Bone marrow (tissue), 2 donors: ENCODE measurements at regions not wholly inside any gene's neighbourhood (a gene's known extent, or its start where the extent isn't known, plus 50 kb on each side); places are given as distances from the start of the nearest gene placed in this dataset.

ENCODE experiments used
- DNase-seq, 2 donors: peaks; one replicate each; lab custom pipeline; 2025; lab: John Stamatoyannopoulos, UW

DNA sequence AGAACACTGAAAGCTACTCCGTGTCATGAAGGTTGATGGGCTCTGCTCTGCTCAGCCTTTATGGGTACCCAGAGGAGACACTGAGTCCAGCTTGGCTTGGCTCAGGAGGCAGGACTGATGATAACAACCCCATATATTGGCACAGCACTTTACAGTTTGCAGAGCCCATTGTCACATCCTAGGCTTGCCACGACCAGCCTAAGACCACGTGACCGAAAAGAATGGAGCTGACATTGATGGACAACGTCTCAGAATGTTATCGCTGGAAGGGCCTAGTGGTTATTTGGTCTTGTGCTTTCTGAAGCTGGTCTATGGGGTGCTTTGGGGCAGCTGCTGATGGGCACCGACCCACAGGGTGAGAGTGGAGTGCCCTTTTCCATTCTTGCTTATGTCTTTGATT, 72.9 kb upstream of the RUNX3 start:
- no peak for DNase-seq

DNA sequence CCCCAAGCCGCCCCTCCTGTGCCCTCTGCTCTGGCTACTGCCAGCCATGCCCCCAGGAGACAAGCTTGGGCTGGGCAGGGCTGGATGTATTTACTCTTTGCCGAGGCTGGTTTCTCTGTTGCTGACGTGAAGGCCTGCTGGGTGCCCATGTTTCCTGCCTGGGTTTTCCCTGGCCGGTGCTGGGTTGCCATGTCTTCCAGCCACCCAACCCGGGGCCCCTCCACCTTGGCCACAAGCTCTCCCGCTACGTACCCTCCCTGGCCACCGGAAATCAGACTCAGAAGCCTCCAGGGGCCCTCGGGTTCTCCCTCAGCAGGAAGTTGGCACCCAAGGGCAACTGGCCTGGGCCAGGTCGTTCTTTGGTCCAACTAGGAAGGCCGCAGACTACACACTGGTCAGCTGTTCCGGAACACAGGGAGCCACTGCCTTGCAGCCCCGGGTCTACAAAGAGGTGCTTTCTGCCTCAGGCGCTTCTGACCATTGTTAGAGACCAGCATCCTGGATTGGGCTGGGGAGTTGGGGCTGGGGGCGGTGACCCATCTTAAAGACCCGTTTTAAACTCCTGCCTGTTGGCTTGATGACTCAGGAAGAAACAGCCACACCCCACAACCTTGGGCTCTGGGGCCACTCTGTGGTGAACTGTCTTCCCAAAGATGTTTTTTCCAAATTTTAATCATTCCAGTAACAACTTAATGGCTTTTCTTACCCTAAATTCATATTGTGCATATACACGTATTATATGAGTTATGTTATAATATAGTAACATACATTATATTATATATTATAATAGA, 71.2 kb upstream of the RUNX3 start:
- no peak for DNase-seq

DNA sequence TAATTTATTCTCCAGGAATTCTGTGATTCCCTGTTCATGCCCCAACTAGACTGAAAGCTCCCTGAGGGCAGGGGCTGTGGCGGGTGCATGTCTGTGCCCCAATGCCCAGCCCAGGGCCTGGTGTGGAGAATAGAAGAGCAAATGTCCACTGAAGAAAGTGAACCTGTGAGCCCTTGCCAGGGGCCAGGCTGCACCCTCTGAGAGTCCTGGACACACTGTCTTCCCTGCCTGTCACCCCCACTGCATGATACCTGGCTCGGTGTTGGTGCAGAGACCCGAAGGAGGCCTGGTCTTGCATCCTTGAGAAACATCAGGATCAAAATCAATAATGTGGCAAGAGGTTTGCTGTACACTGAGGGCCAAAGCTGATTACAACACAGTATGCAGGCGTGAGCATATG, 69.8 kb upstream of the RUNX3 start:
- no peak for DNase-seq

DNA sequence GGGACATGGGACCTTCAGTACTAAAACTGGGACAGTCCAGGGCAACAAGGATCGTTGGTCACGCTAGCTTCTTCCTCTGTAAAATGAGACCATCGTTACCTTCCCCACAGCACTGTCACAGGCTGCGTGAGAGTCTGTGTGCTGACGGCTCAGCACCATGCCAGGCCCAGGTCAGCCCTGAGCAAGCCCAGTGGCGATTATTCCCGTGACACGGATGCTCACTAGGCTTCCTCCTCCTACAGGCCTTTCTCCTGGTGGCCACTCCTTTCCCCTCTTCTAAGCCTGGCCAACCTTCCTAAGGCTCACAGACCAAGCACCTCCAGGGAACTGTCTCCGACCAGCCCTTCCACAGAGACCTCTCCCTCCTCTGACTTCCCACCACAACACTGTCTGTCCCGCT, 69.3 kb upstream of the RUNX3 start:
- no peak for DNase-seq

DNA sequence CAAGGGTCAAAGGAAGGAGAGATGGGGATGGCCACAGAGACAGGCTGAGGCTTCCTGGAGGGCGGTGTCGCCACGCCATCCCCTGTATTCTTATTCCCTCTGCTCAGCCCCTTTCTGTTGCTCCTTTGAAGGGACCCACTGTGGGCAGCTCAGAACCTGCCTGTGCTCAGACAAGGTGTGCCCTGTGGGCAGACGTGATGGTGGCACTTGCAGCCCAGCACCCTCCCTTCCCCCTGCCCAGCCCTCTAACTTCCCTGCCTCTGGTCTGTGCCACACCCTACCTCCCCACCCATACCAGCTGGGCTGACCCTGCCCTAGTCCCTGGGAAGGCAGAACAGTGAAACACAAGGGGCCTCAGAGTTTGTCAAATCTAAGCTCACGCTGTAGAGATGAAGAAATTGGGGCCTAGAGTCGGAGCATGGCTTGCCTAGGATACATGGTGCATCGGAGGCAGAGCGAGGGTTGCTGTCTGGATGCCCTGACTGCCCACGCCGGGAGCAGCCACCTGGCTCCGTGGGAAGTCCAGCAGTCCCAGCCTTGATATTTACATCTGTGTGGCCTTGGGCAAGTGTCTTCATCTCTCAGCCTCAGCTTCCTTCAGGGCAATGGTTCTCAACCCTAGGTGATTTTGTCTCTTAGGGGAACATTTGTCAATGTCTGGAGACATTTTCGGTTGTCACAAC, 68.6 kb upstream of the RUNX3 start:
- DNase-seq = no peak

DNA sequence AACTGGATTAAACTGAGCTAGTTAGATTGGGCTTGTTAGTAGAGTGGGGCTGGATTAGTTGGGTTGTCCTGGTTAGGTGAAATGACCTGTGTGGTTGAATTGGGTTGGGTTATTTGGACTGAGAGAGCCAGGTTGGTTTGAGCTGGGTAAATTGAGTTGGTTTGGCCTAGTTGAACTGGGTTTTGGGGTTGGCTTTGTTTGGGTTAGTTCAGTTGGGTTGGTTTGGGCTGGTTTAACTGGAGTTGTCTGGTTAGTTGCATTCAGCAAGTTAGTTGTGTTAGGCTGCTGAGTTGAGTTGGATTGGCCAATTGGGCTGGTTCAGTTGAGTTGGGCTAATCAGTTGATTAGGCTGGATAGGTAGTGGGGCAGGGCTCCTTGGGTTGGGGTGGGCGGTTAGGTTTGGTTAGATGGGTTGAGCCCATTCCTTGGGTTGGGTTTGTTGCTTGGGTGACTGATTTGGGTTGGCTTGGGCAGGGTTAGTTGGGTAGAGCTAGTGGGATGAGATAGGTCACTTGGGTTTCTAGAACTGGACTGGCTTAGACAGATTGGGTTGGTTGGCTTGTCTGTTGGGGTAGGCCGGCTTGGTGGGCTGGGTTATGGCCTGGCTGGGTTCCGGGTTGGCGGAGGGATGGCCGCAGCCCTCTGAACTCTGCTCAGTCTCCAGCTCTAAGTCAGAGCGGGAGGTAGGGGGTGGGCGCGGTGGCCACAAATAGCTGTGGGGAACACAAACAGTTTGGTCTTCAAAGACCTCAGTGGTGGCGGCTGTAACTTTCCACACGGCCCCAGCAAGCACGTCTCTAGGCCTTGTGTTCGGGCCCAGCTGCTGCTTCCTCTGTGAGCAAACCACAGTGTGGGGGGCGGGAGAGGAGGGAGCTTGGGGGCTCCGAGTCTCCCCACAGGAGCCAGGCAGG, 67.2 kb upstream of the RUNX3 start:
- peak in 1 of 2 donors; percentile 69 for DNase-seq

DNA sequence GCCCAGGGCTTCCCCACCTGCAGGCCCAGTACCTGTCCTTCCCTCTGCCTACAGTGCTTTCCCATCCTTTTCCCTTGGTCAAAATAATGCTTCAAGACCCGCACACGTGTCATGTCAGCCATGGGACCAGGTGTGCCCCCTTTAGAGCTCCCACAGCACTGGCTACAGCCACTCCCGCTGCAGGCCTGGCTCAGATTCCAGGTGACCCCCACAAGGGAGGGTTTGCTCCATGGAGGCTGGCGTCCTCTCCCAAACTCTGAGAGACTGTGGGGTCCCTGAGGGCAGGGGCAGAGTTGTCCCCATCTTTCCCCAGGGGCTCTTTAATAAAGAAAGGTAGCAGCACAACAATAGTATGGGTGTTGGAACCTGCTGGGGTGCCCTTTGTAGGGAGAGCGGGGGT, 66.4 kb upstream of the RUNX3 start:
- DNase-seq = no peak

DNA sequence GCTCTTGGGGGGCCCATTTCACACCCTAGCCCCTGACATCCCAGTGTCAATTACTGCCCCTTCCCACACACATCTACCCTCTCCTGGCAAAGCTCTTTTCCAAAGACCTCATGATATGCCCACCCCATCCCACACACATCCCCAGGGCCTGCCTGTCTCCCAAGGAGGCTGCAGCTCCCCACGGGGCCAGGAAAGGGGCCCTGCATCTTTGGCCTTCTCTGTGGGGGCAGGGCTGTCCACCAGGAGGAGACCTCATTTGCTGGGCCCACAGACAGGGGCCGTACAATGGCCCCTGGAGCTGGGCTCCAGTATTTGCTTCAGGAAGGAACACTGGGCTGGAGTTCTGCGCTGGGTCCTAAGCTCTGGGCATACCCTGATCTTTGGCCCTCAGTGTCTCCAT, 65.6 kb upstream of the RUNX3 start:
- DNase-seq = no peak

DNA sequence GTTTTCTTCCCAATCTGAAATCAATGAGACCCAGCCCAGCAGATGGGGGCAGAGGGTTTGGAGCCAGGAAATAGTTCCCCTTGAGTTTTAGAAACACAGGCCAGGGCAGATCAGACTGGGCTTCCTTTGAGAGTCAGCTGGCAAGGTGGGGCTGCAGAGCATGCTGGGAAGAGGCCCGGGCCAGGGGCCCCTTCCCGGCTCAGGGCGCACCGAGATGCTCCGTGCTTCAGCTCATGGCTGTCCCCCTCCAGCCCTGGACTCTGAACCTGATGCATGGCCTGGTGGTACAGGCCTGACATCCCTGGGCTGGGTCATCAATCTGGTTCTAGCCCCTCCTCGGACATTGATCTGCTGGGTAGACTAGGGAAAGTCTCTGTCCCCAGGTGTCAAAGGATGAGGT, 65.1 kb upstream of the RUNX3 start:
- DNase-seq = no peak

DNA sequence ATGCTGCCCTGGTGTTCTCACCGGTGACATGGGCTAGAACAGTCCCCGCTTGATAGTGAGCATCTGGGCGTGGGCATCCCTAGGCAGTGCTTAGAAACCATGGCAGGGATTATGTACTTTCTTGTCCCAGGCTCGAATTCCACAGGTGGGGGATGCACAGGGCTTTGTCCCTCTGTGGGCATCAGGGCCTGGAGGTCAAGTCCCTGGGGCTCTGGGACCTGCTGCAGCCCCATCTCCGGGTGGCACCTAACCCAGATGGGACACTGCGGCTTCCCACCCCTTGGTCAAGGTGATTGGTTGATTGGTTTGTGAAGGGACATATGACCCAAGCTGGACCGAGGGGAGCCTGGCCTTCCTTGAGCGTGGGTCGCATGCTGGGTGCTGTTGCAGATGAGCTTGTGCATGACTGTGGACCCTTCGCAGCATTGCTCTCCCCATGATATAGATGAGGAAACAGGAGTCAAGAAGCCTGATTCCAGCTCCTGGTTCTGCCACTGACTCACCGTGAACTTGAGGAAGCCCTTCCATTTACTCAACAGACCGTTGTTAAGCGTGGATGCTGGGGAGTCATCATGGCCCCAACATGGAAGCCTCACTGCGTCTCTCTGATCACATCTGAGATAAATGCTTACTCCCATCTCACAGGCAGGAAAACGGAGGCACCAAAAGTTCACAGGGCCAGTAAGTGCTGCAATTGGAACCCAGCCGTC, 64.0 kb upstream of the RUNX3 start:
- no peak for DNase-seq

DNA sequence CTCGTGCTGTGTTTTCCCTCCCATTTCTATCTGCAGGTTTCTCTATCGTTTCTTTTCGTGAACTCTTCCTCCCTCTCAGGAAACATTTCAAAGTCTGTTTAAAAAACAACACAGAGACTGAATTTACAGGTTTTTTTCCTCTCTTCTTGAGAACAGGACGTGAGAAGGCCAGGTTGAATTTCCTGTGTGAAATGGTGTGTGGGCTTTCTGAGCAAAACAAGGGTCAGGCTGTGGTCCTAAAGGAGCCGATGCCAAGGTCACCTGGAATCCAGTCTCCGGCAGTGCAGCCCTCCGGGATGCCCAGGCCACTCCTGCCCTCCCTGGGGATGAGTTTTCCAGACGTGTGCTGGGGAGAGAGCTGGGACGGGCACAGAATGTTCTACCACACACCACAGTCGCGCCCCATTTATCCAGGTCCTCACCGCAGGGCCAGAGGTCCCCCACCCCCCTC, 62.7 kb upstream of the RUNX3 start:
- DNase-seq = no peak

DNA sequence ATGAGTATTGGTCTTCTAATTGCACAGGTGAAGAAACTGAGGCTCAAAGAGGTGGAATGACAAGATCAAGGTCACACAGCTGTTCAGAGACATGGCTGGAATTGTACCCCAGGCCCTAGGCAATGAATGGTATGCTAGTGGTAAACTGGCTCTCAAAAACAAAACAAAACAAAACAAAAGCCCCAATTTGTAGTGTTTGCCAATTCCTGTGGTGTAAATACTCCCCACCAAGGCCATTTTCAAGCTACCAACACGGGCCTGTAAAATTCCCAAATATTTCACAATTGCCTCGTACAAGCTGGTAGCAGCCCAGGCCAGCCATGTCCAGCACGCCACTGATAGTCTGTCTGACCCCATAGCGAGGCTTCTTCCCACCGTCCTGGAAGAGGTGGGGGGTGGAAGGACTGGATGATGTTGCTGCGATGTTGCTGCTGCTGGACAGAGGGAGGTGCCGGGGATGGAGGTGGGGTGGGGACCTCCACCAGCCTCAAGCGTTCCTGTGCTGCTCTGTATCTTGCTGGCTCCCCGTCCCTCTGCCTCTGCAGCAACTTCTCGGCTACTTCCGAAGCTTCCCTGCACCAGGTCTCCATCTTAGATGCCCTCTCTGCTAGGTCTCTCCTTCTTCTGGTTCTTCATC, 62.2 kb upstream of the RUNX3 start:
- DNase-seq = no peak

DNA sequence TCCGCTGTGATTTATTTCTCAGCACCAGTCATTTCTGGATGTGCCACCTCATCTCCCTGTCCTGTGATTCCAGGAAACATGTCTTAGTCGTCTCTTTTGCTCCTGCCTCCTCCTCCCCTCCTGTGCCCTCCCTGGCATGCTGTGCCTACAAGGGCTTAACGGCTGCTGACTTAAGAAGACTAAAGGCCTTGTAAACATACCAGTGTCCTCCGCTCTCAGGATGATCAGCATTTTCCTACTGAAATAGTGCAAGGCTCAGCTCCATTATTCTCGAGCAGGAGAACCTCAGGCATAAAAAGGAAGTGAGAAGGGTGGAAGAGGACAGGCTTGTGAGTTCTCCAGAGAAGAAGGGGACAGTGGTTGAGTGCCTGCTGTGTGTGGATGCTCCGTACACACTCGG, 61.6 kb upstream of the RUNX3 start:
- DNase-seq = no peak

DNA sequence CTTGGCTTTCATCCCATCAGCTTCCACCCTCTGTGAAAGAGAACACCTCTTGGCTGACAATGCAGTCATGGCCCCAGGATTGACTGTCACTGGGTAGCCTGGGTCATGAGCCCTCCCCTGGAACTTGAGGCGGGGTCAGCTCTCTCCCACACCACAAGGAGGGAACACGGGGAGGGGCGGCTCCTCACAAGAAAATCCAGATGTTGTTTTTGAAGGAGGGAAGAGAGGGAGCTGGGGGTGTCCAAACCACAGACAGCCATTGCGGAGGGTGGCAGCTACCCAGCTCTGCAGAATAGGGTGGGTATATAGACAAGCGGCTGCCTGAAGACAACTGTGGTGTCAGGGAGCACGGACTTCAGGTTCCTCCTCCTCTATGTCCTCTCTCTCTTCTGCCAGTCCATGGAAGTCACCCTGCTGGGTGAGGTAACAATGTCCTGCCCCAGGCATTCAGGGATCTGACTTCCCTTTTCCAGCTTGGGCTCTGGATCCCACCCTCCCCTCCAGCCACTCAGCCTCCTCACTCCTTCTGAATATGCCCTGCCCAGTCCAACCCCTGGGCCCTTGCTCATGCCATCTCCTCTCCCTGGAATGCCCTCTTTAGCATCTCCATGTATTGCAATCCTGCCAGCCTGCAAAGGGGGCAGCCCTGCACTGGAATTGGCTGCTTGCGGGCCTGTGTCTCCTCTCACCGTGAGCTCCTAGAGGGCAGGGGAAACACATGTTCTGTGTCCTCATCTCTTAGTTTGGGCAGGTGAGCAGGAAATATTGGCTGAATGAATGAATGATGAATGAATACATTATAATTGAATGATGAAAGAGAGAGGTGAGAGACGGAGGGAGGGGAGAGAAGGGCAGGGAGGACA, 60.9 kb upstream of the RUNX3 start:
- DNase-seq = no peak

DNA sequence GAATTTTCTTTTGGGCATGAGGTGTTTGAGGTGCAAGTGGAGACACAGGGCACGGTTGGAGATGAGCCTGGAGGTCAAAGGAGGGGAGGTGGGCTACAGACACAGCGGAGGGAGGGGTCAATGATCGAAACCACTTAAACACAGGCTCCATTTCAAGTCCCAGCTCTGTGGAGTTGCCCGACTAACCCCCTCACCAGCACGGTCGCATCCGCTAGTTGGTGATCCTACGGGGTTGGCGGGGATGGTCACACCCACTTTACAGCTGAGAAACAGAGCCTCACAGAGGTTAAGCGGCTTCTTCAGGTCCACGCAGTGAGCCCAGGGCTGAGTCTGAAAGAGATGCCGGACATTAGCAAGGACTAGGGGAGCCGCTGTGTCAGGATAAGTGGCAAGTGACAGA, 60.1 kb upstream of the RUNX3 start:
- DNase-seq = no peak

DNA sequence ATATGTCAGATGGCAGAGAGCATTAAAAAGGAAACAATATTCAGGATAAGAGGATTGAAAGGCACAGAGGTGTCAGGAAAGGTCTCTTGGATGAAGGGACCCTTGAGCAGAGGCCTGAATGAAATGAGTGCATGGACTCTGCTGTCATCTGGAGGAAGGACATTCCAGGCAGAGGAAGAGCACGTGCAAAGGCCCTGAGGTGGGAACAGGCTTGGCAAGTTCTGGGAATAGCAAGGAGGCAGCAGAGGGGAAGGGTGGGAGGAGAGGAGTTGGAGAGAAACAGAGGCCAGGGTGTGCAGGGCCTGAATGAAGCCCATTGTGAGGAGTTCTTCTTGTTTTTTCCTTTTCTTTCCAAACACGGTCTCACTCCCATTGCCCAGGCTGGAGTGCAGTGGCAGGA, 59.0 kb upstream of the RUNX3 start:
- DNase-seq = no peak

DNA sequence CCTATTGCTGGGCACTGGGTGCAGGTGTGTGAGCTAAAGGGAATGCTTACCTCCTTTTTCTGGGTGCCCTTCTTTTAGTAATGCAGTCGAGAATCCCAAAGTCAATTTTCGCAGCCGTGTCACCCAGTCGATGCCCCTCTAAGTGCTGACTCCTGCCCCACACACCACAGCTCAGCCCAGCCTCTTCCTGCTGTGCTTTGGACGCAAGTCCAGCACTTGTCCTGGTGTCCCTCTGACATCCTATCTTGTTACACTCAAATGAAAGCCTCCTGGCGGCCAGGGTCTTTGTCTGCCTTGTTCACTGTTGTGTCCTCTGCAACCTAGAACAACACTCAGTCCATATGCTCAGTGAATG, 58.5 kb upstream of the RUNX3 start:
- no peak for DNase-seq

DNA sequence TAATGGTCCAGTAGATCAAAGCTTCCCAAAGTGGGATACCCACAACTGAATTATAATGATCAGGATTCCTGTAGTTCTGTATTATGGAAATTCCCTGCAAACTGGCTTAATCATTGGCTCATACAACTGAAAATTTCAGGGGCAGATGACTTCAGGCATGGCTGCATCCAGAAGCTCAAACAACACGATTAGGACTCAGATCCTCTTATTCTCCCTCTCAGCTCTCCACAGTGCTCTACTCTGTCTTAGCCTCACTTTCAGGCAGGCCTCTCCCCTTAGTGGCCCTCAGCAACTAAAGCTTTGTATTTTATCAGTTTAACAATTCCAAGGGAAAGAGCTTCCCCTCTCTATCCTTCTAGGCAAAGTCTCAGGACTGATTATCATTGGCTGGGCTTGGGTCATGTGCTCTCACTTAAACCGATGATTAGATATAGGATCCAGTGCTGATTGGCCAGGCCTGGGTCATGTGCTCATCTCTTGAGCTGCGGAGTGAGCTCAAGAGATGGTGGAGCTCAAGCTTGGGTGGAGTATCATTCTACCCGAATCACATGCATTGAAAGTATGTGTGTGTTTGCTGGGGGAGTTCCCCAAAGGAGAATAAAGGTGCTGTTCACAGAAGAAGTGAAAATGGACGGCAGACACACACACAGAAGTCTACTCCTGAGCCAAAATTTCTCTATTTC, 57.9 kb upstream of the RUNX3 start:
- no peak for DNase-seq

DNA sequence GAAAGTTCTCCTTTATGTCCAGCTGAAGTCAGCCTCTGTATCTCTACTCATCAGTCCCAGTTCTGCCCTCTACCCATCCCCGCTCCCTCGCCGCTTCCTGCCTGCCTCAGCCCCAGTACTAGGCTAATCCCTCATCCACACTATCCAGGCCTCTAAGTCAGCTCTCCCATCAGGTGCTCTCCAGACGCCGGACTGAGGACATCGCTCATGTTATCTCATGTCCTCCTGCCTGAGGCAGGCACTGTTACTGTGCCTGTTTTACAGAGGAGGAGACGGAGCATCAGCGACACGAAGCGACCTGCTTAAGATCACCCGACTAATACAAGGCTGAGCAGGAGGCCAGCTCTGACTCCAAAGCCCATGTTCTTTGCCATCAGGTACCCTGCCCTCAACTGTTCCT, 57.3 kb upstream of the RUNX3 start:
- no peak for DNase-seq

DNA sequence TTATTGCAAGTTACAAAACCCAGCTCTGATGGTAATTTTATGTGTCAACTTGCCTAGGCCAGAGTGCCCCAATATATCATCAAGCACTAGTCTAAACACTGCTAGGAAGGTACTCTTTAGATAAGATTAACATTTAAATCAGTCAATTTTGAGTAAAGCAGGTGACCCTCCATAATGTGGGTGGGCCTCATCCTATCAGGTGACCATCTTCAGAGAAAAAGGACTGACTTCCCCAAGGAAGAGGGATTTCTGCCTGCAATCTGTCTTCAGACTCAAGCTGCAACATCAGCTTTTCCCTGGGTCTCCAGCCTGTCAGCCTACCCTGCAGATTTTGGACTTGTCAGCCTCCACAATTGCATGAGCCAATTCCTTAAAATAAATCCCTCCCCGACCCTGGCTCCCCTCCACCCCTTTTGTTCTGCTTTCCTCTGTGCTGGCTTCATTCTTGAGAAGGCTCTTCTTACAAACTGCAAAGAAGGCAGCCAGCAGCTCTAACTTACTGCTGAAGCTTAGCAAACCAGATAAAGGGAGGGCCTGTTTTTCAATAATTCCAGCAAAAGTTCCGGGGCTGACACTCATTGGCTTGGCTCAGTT, 56.4 kb upstream of the RUNX3 start:
- no peak for DNase-seq
